Skeletal muscle satellite cell (primary cell): ENCODE measurements at regions not wholly inside any gene's neighbourhood (a gene's known extent, or its start where the extent isn't known, plus 50 kb on each side); places are given as distances from the start of the nearest gene placed in this dataset.
"Not testable (repeated sequence)": the region's sequence is repeated elsewhere in the genome, so short reads cannot be mapped to it uniquely, and the experiment has no call there.

Experiments used
- H3K27me3 ChIP-seq: 2 replicates; pipeline ENCODE4 v1.7.0; 2013; ENCODE audit warnings: low read length; ENCODE audit not compliant: control insufficient read depth, insufficient read depth
- H3K36me3 ChIP-seq: 2 replicates; pipeline ENCODE4 v1.7.0; 2013; ENCODE audit warnings: mild to moderate bottlenecking, control low read depth, low read length; ENCODE audit not compliant: insufficient read depth
- H3K4me1 ChIP-seq: 2 replicates; pipeline ENCODE4 v1.7.0; 2013; ENCODE audit warnings: low read length; ENCODE audit not compliant: control insufficient read depth, insufficient read depth
- H3K4me2 ChIP-seq: 2 replicates; pipeline ENCODE4 v1.7.0; 2013; ENCODE audit warnings: mild to moderate bottlenecking, low read length
- H3K4me3 ChIP-seq: 2 replicates; pipeline ENCODE4 v1.7.0; 2013; ENCODE audit warnings: low read length
- H3K9ac ChIP-seq: 2 replicates; pipeline ENCODE4 v1.7.0; 2013; ENCODE audit warnings: mild to moderate bottlenecking, low read depth, low read length, moderate library complexity
- H3K9me3 ChIP-seq: replicated peaks from 2 replicates; pipeline ENCODE4 v1.7.0; 2013; ENCODE audit warnings: mild to moderate bottlenecking, control low read depth, low read length

GRCh38 chrX:13397878-13398818 lies 78.3 kb upstream of the ATXN3L start:
- peak overlapping the region; percentile 70 for H3K9ac ChIP-seq
- H3K4me3 ChIP-seq: no peak overlapping the region
- H3K27me3 ChIP-seq: no peaks in the 10 kb centered on the region
- H3K9me3 ChIP-seq: no peaks in the 10 kb centered on the region
- peak overlapping the region; percentile 49 for H3K4me2 ChIP-seq
- H3K4me1 ChIP-seq: peaks cover 31% of the 10 kb centered on the region
- H3K36me3 ChIP-seq: no peaks in the 10 kb centered on the region

- Histone ChIP-seq H3K36me3 (no peaks in the 10 kb centered on the region), H3K9me3 (no peaks in the 10 kb centered on the region), H3K27me3 (no peaks in the 10 kb centered on the region), H3K4me2 (peak overlapping the region; percentile 14), H3K4me1 (peaks cover 31% of the 10 kb centered on the region), H3K4me3 (no peak overlapping the region), H3K9ac (peak overlapping the region; percentile 61)
Measured at GRCh38 chrX:13396924-13397323, 77.1 kb upstream of the ATXN3L start.

- Histone ChIP-seq H3K4me1 (peaks cover 21% of the 10 kb centered on the region), H3K27me3 (no peaks in the 10 kb centered on the region), H3K36me3 (no peaks in the 10 kb centered on the region), H3K9ac (no peak overlapping the region), H3K4me2 (no peak overlapping the region), H3K9me3 (peaks cover 4% of the 10 kb centered on the region), H3K4me3 (no peak overlapping the region)
Measured at GRCh38 chrX:13389501-13389900, 69.6 kb upstream of the ATXN3L start.

- peaks cover 4% of the 10 kb centered on the region for H3K9me3 ChIP-seq
- no peaks in the 10 kb centered on the region for H3K36me3 ChIP-seq
- H3K27me3 ChIP-seq: no peaks in the 10 kb centered on the region
- no peak overlapping the region for H3K4me2 ChIP-seq
- no peak overlapping the region for H3K4me3 ChIP-seq
- H3K4me1 ChIP-seq: peaks cover 21% of the 10 kb centered on the region
- H3K9ac ChIP-seq: no peak overlapping the region
Measured at GRCh38 chrX:13387666-13388494, 68.0 kb upstream of the ATXN3L start.

- Histone ChIP-seq H3K36me3 (no peaks in the 10 kb centered on the region), H3K9me3 (peaks cover 4% of the 10 kb centered on the region), H3K4me1 (peaks cover 22% of the 10 kb centered on the region), H3K27me3 (no peaks in the 10 kb centered on the region), H3K9ac (no peak overlapping the region), H3K4me2 (no peak overlapping the region), H3K4me3 (no peak overlapping the region)
Measured at GRCh38 chrX:13386636-13387035, 66.8 kb upstream of the ATXN3L start.

GRCh38 chrX:13386092-13386491 lies 66.2 kb upstream of the ATXN3L start:
- Histone ChIP-seq H3K36me3 (no peaks in the 10 kb centered on the region), H3K9me3 (peaks cover 4% of the 10 kb centered on the region), H3K4me3 (no peak overlapping the region), H3K4me1 (peaks cover 28% of the 10 kb centered on the region), H3K4me2 (no peak overlapping the region), H3K9ac (no peak overlapping the region), H3K27me3 (no peaks in the 10 kb centered on the region)

GRCh38 chrX:13383907-13384306 lies 64.1 kb upstream of the ATXN3L start:
- H3K4me3 ChIP-seq: no peak overlapping the region
- no peaks in the 10 kb centered on the region for H3K36me3 ChIP-seq
- H3K9ac ChIP-seq: no peak overlapping the region
- no peaks in the 10 kb centered on the region for H3K27me3 ChIP-seq
- H3K4me2 ChIP-seq: no peak overlapping the region
- H3K9me3 ChIP-seq: no peaks in the 10 kb centered on the region
- peaks cover 40% of the 10 kb centered on the region for H3K4me1 ChIP-seq

- Histone ChIP-seq H3K9me3 (no peaks in the 10 kb centered on the region), H3K36me3 (no peaks in the 10 kb centered on the region), H3K27me3 (no peaks in the 10 kb centered on the region), H3K4me1 (peaks cover 33% of the 10 kb centered on the region), H3K9ac (peak overlapping the region; percentile 12), H3K4me2 (no peak overlapping the region), H3K4me3 (no peak overlapping the region)
Measured at GRCh38 chrX:13381514-13381913, 61.7 kb upstream of the ATXN3L start.

GRCh38 chrX:13380211-13380610 lies 60.4 kb upstream of the ATXN3L start:
- Histone ChIP-seq H3K4me1 (peaks cover 37% of the 10 kb centered on the region), H3K9ac (no peak overlapping the region), H3K36me3 (no peaks in the 10 kb centered on the region), H3K27me3 (no peaks in the 10 kb centered on the region), H3K4me2 (no peak overlapping the region), H3K9me3 (no peaks in the 10 kb centered on the region), H3K4me3 (no peak overlapping the region)

- not testable (repeated sequence) for H3K36me3 ChIP-seq
Measured at GRCh38 chrX:13378562-13379518, 59.0 kb upstream of the ATXN3L start.

GRCh38 chrX:13377550-13377934 lies 57.7 kb upstream of the ATXN3L start:
- H3K9me3 ChIP-seq: no peaks in the 10 kb centered on the region
- H3K36me3 ChIP-seq: no peaks in the 10 kb centered on the region
- no peaks in the 10 kb centered on the region for H3K27me3 ChIP-seq
- peaks cover 50% of the 10 kb centered on the region for H3K4me1 ChIP-seq
- peak overlapping the region; percentile 26 for H3K4me3 ChIP-seq
- peak overlapping the region; percentile 64 for H3K9ac ChIP-seq
- peak overlapping the region; percentile 53 for H3K4me2 ChIP-seq

More at GRCh38 chrX:13378562-13379518, 59.0 kb upstream of the ATXN3L start:
- H3K9ac ChIP-seq, H3K4me2 ChIP-seq, H3K9me3 ChIP-seq, H3K4me3 ChIP-seq, H3K27me3 ChIP-seq: not testable (repeated sequence)
- H3K4me1 ChIP-seq: peaks cover 43% of the 10 kb centered on the region
